Stimulated activated CD4-positive, alpha-beta T cell treated with anti-CD3 and anti-CD28 coated beads, Interleukin-1b, Interleukin-23, amount 100 ng/mL, for 4 hours (primary cell): ENCODE measurements at regions not wholly inside any gene's neighbourhood (a gene's known extent, or its start where the extent isn't known, plus 50 kb on each side); places are given as distances from the start of the nearest gene placed in this dataset.

Source experiments
- DNase-seq, 2 donors: peaks; one replicate each; pipeline ENCODE4 v3.0.0-alpha.2; 2020; ENCODE audit warnings: low read depth in 2 of 2

DNA sequence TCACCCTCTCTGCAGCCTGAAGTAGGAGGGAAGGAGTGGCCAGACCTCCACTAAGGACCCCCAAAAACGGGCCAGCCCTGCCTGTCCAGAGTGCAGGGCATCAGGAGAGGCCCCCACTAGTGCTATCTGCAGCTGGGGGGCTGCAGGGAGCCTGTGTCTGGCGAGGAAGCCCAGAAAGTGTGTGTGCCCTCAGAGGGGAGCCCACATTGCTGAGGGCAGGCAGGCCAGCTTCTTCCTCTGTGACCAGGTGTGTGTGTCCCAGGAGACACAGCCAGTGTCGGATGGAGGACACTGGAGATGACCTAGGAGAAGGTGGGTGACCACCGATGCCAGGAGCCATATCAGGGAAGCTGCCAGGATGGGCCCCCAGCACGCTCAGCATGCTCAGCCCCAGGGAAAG, 218.7 kb downstream of the IRX2 start:
- no peak for DNase-seq

DNA sequence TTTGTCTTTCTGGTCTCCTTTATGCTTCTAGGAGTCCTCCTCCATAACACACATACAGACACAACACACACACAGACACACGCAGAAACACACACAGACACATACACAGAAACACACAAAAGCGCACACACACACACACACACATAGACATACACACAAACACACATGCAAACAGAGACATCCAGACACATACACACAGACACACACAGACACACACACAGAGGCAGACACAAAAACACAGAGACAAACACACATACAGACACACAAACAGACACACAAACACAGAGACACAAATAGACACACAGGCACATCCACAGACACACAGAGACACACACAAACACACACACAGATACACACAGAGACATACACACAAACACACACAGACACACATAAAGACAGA, 220.2 kb downstream of the IRX2 start:
- DNase-seq = no peak

DNA sequence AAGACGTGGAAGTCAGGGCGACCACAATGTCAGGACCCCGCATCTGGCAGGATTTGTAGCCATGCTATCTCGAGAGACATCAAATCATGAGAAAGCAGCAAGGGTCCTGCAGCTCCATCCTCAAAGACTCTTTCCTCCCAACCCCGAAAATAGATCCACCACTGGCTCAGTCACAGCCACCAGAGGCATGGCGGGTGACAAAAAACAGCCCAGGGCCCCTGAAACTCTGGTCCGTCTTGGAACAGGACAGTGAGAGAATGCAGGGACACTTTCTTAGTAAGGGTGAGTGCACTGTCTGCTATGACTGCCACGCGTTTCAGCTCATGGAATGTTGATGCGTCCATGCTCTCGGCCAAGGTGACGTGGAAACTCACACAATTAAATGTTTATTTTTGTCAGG, 220.9 kb downstream of the IRX2 start:
- DNase-seq = no peak

DNA sequence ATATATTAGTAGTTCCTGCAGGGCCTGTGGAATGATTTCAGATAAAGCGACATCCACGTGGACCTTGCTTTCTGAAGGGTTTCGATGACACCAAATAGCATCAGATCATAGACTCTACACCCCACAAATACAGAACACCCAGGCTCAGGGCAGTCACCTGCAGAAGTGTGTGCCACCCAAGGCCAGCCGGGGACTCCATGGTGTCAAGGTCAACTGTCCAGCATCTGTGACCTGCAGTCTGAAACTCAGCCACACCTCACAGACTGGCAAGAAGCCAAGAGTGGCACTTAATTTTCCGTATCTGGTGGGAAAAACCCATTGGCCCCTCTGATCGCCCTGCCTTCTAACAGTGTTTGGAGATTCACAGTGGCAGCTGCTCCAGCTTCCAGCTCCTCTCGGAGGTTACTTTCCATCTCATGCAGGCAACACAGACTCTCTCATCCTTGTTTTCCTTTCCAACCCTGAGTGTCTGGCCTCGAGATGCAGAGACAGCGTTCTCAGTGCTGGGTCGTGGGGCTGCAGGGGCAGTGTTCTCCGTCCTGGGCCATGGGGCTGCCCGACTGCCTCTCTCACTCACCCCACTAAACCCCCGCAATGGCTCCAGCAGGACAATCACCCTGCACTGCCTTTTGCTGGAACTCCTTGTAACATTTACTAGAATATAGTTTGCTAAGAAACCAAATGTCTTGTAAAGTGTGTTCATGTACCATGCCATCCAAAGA, 221.9 kb downstream of the IRX2 start:
- DNase-seq = no peak

DNA sequence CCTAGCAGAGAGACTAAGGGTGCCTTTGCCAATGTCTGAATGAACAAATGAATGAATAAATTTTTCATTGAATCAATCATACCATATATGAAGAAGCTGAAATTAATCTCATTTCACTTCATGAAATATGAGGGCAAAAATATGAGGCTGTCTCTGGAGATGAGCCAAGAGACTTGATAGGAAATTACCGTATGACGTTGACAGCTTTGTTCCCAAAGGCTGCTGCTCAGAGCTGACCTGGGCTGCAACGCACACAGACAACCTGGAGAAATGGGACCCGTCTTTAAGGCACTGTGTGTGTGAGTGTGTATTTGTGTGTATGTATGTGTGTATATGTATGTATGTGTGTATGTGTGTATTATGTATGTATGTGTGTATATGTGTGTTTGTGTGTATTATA, 226.1 kb downstream of the IRX2 start:
- DNase-seq = no peak

DNA sequence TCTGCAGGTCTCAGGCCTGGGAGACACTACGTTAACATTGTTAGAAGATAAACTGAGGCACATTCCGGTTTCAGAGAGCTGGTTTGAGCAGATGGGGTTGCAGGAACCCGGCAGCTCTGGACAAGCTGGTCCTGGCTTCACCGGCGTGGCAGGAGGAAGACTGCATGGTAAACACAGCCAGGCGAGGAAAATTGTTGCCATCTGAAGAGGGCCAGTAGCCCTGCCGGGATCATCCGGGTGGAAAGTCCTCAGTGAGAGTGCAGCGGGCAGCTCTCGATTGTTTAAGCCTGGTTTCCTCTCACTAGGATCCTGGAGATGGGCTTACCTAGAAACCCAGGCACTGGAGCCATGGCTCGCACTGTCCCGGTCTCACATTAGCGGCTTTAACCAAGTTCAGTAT, 226.9 kb downstream of the IRX2 start:
- DNase-seq = no peak

DNA sequence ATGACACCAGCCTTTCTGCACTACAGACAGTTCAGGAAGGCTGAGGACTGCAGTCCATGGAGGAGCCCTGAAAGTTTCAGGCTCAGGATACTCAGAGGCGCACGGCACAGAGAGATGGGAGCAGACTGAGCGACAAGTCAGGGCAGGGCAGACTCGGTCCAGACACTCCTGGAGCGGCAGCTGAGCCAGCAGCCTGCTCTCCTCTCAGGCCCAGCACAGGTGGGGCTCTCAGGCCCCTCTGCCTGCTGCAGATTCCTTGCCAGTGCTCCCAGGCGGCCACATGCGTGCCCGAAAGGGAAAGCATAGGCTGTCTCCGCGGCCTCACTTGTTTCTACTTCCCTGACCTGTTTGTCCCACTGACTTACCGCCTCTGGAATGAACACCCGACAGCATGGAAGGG, 228.3 kb downstream of the IRX2 start:
- DNase-seq = no peak

DNA sequence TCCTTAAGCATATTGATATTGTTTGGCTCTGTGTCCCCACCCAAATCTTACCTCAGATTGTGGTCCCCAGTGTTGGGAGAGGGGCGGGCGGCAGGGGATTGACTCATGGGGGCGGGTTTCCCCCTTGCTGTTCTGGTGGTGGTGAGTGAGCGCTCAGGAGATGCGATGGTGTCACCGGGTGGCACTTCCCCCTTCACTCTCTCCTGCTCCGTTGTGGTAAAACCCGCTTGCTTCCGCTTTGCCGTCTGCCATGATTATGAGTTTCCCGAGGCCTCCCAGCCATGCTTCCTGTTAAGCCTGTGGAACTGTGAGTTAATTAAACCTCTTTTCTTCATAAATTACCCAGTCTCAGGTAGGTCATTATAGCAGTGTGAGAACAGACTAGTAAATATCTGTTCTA, 229.1 kb downstream of the IRX2 start:
- no peak for DNase-seq

DNA sequence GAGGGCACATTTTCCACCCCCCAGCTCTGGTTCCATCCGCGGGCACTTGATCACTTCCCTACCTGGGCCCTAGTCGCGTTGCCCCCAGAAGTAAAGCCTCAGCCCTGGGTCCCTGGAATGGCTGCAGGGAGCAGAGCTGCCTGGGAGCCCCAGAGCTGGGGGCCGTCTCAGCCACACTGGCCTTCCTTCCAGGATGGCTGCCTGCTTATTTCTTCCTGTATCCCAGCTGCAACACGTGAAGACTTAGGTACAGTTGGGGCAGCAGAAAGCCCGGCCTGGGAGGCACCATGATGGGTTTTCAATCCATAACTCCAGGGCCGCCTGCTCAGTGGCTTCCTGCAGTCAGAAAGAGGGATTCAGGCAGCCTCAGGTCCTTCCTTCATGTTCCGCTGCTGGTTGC, 232.3 kb downstream of the IRX2 start:
- no peak for DNase-seq

DNA sequence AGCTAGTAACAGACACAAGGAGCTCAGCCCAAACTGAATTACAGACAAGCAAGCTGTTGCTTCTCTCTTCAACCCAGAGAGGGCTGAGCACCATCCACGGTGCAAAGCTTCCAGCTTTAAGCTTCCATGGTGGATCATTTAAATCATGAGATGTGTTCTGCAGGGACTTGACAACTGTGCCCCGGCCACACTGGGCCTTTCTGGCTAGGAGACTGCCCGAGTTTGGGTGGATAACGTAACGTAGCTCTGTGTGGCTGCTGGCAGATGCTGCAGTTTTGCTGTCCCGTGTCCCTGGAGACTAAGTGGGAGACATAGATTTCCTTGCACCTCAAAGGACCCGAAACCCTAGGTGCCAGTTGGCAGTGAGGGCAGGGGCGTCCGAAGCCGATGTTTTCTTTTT, 234.0 kb downstream of the IRX2 start:
- DNase-seq = no peak

DNA sequence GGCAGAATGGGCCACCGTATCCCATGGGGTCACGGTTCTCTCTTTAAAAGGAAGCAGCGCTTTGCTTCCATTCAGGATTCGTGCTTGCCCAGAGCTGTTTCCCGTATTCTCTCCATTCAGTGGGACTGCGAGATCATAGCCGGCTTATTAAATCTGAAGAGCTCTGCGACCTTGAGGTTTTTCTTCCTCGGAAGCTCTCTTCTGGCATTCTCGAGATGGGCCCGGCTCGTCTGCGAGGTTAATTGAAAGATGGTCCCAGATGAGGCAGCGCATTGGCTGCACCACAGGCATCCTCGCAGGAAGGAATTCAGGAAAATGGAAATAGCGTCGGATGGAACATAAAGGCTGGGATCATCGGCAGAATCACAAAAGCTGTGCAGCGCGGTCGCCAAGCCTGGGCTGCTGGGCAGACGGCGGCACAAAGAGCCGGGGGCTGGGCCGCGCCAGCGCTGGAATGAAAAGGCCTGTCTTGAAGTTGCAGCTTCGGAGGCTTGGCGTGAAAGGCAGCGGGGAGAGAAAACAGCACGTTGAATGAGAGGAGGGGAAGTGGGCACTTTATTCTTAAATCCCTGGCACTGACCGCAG, 236.2 kb downstream of the IRX2 start:
- DNase-seq = no peak

DNA sequence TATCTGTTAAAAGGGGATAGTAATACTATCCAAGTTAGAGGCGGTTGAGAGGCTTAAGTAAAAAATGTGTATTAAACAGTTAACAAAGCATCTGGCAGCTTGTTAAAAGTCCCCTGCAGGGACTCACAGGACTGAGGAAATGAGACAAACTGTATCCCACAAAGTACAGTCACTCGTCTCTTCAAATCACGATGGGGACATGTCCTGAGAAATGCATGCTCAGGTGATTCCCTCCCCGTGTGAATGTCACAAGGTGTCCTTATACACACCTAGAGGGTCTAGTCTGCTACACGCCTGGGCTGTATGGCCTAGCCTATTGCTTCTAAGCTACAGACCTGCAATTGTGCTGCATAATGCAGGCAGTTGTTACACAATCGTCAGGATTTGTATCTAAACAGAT, 237.0 kb downstream of the IRX2 start:
- no peak for DNase-seq

DNA sequence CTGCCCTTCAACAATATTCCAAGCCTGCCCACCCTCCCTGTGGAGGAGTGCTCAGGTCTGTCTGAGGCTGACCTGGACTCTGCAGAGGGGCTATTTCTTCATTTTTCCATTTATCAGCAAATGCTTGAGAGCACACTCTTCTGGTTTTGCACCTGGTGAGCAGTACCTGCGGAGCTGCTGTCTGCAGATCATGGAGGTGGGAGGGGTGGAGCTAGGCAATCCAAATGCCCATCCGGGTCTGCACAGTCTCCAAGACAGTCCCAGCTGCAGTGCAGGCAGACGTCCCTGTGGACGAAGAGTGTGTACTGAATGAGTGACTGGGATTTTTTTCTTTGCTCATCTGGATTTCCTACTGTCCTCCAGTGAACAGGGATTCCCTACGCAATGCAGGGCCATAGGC, 239.8 kb downstream of the IRX2 start:
- DNase-seq = no peak

DNA sequence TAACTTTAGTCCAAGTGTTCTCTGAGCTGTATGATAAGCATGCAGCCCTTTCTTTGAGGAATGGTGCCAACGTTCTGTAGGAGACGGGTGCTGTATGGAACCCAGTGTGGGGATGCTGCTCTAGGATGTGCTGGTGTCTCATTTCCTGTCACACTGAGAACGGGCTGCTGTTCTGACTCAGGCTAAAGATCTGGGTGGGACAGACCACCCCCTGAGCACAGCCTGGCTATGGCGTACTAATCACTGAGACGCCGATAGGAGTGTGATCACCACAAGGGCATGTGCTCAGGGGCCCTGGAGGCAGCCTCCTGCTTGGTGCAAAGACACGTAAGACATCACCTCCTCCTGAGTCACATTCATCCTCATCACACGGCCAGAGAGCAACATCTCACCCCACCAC, 240.4 kb downstream of the IRX2 start:
- no peak for DNase-seq

DNA sequence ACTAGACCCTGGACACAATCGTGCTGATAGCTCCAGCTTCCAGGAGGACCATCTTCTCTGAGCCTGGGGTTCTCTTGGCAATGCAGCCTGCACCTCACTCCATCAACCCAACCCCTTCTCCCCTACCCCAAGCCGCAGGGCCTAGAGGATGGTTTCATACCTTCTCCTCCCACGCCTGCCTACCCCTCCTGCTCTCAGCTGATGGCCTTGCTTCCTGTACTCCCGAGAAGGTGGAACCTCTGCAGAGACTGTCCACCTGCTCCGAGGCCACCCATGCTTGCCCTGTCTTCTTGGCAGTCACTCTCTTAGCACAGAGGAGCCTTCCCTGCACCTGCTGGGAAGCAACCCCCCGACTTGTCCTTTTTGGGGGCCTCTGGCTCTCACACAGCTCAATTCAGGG, 241.9 kb downstream of the IRX2 start:
- no peak for DNase-seq

DNA sequence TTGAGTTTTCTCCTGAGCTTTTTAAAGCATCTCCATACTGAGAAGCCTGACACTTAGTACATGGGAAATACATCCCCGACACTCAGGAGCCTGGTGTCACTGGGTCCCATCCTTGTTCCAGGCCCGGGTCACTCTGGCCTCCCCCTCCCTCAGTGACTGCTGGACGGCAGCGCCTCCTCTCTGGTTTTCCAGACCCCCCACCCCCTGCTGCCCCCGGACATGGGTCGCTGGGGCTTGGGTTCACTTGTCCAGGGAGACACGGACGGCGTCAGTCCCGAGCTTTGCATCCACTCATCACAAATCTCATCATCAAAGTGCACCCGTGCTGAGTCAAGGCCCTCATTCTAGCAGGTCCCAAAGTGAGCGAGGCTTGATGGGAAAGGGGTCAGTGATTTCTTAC, 243.0 kb downstream of the IRX2 start:
- no peak for DNase-seq

DNA sequence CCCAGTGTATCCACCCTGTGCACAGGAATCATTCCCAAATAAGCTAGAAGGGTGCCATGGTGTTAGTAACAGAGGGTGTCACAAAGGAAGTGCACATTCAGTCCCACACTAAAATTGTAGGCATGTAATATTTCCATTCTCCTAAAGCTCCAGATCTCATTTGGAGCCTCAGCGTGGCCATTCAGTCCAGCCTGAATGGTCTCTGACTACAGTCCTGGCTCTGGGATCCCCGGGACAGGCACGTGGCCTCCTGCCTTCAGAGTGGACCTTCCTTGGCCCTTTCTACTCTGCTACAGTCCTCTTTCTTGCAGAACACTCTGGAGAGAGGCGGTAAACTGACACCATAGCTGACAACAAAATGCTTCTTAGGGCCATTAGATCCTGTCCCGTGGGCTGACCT, 243.9 kb downstream of the IRX2 start:
- no peak for DNase-seq

DNA sequence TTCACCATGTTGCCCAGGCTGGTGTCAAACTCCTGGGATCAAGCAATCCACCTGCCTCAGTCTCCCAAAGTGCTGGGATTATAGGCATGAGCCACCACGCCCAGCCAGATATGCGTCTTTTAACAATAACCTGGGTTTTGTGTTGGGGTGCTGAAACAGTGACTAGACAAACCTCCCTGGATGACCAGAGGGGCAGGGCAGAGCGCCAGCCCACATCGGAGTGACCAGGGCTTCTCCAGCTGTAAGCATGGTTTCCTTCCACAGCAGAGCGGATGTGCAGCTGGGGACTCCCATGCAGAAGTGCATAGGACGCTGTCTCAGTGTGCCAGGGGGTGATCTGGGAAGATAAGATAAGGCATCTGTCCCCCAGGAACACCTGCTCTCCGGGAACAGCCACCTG, 244.9 kb downstream of the IRX2 start:
- no peak for DNase-seq

DNA sequence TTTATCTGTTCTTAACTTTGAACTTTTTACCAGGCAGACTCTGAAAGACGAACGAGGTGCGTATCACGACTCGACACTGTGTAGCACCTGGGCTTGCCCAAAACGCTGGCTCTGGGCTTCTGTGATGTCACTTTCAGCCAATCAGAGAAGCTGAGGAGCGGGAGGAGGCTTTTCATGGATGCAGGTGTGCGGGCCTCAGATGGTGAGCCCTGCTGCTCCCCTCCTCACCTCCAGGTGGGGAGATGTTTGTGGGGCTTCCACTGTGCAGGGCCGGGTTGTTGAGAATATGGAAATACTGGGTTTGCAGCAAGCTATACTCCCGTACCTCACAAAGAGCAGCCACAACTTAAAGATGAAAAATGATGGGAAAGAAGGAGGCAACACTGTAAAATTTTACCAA, 246.3 kb downstream of the IRX2 start:
- no peak for DNase-seq

DNA sequence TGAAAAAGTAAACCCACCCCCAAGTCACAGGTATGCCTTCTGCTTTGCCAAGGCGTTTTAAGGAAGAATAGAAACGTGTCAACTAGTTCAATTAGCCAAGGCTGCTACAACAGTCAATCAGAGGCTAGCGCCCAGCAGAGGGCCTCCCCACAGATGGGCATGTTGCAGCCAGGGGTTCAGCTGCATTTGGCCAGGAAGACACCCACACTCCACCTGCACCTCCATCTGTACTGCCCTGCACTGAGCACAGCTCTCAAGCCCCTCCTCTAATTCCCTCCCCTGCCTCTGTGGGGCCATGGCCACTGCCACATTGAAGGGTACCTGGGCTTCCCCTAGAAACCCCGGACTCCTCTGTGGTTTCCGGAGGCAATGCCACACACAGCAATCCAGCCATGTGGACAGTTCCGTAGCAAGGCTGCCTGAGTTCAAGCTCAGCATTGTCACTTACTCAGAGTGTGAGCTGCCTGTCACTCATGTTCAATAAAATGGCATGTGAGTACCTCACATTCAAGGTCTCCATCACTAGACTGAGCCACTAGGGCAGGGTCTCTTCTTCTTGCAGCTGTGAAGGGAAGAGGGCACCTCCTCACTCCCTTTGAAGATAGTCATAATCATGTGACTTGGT, 248.4 kb downstream of the IRX2 start:
- no peak for DNase-seq

DNA sequence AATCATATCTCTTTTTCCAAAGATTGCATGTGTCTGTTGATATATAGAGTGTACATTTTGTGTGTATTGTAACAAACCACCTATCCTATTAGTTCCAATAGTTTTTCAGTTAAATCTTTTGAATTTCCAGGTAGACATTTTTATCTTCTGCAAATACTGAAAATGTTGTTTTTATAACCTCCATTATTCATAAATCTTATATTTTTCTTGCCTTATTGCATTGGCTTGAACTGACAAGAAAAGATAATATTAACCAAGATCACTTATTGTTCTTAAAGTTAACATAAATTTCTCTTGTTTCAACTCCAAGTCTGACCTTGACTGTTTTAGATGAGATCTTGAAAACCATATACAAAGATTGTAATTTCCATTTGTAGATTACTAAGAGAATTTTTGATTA, 251.6 kb downstream of the IRX2 start:
- no peak for DNase-seq

DNA sequence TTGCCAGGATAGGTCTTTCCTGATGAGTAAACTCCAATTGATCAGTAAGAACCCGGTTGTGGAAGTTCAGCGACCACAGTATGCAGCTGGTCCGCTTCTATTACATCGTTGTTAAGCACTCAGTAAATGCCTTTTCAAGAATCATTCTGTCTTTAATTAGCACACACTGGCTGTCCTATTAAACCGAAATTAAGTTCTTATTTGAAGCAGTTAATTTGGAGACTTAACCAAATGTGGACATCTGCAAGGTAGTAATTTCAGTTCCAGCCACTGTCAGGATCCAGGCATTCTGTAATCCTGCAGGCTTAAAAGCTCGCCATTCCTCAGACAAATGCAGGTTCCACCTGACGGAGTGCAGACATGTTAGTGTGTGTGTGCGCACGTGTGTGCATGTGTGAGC, 254.6 kb downstream of the IRX2 start:
- no peak for DNase-seq

DNA sequence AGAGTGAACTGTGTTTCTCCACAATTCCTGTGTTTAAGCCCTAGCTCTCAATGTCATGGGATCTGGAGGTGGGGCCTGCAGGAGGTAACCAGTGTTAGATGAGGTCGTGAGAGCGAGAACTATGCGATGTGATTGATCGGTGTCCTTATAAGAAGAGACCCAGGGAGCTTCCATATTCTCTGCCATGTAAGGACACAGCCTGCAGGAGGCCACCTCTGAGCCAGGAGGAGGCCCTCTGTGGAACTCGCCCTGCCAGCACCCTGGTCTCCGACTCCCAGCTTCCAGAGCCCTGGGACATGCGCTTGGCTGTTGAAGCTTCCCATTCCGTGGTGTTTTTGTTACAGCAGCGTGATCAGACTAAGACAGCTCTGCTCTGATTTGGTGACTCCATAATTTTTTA, 255.4 kb downstream of the IRX2 start:
- no peak for DNase-seq

DNA sequence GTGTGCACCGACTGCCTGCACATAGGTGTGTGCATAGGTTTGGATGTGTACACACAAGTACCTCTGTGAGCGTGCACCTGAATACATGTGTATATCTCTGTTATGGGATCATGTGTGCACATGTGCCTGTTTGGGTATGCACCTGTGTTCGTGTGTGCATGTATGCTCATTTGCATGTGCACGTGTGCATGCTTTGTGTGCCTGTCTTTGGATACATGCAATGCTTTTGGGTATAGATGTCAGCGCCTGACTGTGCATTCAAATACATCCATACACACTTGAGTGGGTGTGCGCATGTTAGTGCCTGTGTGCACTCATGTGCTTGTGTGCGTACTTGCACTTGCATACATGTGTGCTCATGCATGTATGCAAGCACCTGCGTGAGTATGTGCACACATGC, 258.1 kb downstream of the IRX2 start:
- no peak for DNase-seq
